Stimulated activated naive CD8-positive, alpha-beta T cell treated with anti-CD3 and anti-CD28 coated beads, Interleukin-15, amount 100 ng/mL, for 72 hours (primary cell): ENCODE measurements at regions not wholly inside any gene's neighbourhood (a gene's known extent, or its start where the extent isn't known, plus 50 kb on each side); places are given as distances from the start of the nearest gene placed in this dataset.

Experiments used
- ATAC-seq: fragments of 150-1000 bp; cut with Tn5 transposase; 2 replicates; pipeline ENCODE4 v1.10.0; 2021; ENCODE audit warnings: mild to moderate bottlenecking, moderate library complexity
- DNase-seq, 2 donors: peaks; one replicate each; pipeline ENCODE4 v3.0.0; 2021 to 2022
- H3K27ac Mint-ChIP-seq, 2 donors: one replicate each; pipeline ENCODE4 v1.8.0; 2022; ENCODE audit warnings: mild to moderate bottlenecking in 2 of 2, mixed read lengths in 2 of 2, moderate library complexity in 2 of 2
- H3K27me3 Mint-ChIP-seq: one replicate; pipeline ENCODE4 v1.8.0; 2022; ENCODE audit warnings: mixed read lengths
- H3K4me1 Mint-ChIP-seq: one replicate; pipeline ENCODE4 v1.8.0; 2022; ENCODE audit warnings: mild to moderate bottlenecking, mixed read lengths
- H3K4me3 Mint-ChIP-seq, 2 donors: one replicate each; pipeline ENCODE4 v1.8.0; 2022; ENCODE audit warnings: mild to moderate bottlenecking in 2 of 2, mixed read lengths in 2 of 2, moderate library complexity in 1 of 2
- H3K9me3 Mint-ChIP-seq, 2 donors: one replicate each; pipeline ENCODE4 v1.8.0; 2022; ENCODE audit warnings: mixed read lengths in 2 of 2

DNA sequence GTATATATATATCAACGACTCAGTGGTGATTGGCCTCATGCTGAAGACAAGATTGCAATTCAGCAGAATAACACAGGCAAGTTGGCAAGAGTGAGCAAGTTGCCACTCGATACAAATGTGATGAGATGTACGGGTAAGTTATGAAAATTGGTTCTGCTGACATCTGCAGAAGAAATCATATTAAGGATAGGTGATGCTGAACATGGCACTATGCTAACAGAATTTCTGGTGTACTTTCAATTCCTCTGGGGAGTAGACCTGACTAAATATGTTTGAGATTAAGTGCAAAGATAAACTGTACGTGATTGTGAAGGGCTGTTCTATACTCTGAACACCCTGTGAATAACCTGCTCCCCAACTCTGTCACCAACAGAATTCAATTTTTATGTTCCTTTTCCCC lies 758.2 kb downstream of the TBC1D32 start:
- no peak overlapping the region for H3K4me3 Mint-ChIP-seq
- H3K27ac Mint-ChIP-seq = no peak overlapping the region
- no peaks in the 10 kb centered on the region for H3K9me3 Mint-ChIP-seq
- no peaks in the 10 kb centered on the region for H3K27me3 Mint-ChIP-seq
- H3K4me1 Mint-ChIP-seq = no peaks in the 10 kb centered on the region
- ATAC-seq (no peak), DNase-seq (no peak)

- no peaks in the 10 kb centered on the region for H3K4me1 Mint-ChIP-seq
- no peak overlapping the region for H3K27ac Mint-ChIP-seq
- no peak overlapping the region for H3K4me3 Mint-ChIP-seq
- ATAC-seq (no peak), DNase-seq (no peak)
- H3K27me3 Mint-ChIP-seq = no peaks in the 10 kb centered on the region
- peaks cover 0 to 5% of the 10 kb centered on the region in 2 donors for H3K9me3 Mint-ChIP-seq
Observed at GRCh38 chr6:120569714-120570113, 764.6 kb downstream of the TBC1D32 start.

GRCh38 chr6:120564779-120565178 lies 769.5 kb downstream of the TBC1D32 start:
- no peak for DNase-seq
- Mint-ChIP-seq H3K4me3 (no peak overlapping the region), H3K27ac (no peak overlapping the region), H3K4me1 (no peaks in the 10 kb centered on the region), H3K27me3 (no peaks in the 10 kb centered on the region), H3K9me3 (peaks cover 0 to 24% of the 10 kb centered on the region in 2 donors)
- ATAC-seq = no peak

GRCh38 chr6:120558294-120558693 lies 776.0 kb downstream of the TBC1D32 start:
- no peak for DNase-seq
- H3K27me3 Mint-ChIP-seq = no peaks in the 10 kb centered on the region
- H3K27ac Mint-ChIP-seq = no peak overlapping the region
- no peaks in the 10 kb centered on the region for H3K4me1 Mint-ChIP-seq
- H3K9me3 Mint-ChIP-seq = peaks cover 0 to 20% of the 10 kb centered on the region in 2 donors
- no peak overlapping the region for H3K4me3 Mint-ChIP-seq
- no peak for ATAC-seq

DNA sequence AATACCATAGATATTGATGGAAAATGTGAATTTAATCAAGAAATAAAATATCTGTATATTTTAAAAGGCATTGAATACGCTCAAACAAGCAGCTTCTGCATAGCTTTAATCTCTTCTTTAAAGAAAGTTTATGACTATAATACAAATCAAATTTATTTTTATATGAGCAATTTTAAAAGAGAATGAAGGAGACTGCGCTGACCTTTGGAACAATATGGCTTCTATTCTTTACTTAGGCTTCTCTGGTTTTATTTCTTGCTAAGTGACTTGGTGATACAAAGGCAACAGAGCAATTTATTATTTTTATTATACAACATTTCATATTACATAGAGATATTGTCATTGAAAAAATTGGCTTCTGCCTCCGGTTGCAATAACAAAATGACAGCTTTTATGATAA lies 776.7 kb downstream of the TBC1D32 start:
- ATAC-seq (no peak), DNase-seq (no peak)
- no peak overlapping the region for H3K27ac Mint-ChIP-seq
- no peaks in the 10 kb centered on the region for H3K4me1 Mint-ChIP-seq
- H3K4me3 Mint-ChIP-seq = no peak overlapping the region
- H3K9me3 Mint-ChIP-seq = peaks cover 0 to 20% of the 10 kb centered on the region in 2 donors
- no peaks in the 10 kb centered on the region for H3K27me3 Mint-ChIP-seq

DNA sequence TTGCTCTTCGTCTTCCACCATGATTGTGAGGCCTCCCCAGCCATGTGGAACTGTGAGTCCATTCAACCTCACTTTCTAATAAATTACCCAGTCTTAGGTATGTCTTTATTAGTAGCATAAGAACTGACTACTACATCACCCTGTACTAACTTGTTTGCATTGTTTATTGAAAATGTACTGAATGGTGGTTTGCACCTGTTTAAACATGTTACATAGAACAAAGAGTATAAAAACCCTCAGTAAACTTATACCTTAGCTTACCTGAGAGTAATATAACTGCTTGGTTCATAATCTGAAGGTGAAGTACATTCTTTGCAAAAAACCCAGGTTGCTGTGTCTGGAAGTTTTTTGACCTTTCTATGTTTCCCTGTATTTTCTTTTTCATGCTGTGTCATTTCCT lies 777.8 kb downstream of the TBC1D32 start:
- Mint-ChIP-seq H3K4me3 (no peak overlapping the region), H3K4me1 (no peaks in the 10 kb centered on the region), H3K27me3 (no peaks in the 10 kb centered on the region), H3K9me3 (peaks cover 0 to 10% of the 10 kb centered on the region in 2 donors), H3K27ac (no peak overlapping the region)
- ATAC-seq = no peak
- no peak for DNase-seq

DNA sequence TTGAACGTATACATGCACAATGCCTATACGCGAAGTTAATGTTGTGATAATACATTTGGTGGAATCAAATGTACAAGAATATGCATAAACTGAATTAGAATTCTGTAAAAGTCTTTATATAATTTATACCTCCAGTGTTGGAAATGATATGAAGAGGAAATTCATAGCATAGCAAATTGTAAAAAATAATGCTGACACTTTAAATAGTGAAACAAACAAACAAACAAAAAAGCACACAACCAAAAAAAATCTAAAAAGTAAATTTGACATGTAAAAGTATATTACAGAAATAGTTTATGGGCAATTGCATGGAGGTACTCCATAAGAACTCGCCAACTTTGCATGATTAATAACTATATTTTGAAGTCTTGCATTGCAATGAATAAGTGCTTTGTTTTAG lies 780.9 kb downstream of the TBC1D32 start:
- ATAC-seq = no peak
- H3K27me3 Mint-ChIP-seq = no peaks in the 10 kb centered on the region
- no peak for DNase-seq
- H3K9me3 Mint-ChIP-seq = no peaks in the 10 kb centered on the region
- H3K4me3 Mint-ChIP-seq = no peak overlapping the region
- no peaks in the 10 kb centered on the region for H3K4me1 Mint-ChIP-seq
- H3K27ac Mint-ChIP-seq = no peak overlapping the region

GRCh38 chr6:120545353-120545752 lies 788.9 kb downstream of the TBC1D32 start:
- no peak for ATAC-seq
- no peaks in the 10 kb centered on the region for H3K9me3 Mint-ChIP-seq
- H3K27ac Mint-ChIP-seq = no peak overlapping the region
- H3K4me1 Mint-ChIP-seq = no peaks in the 10 kb centered on the region
- H3K4me3 Mint-ChIP-seq = no peak overlapping the region
- no peak for DNase-seq
- H3K27me3 Mint-ChIP-seq = no peaks in the 10 kb centered on the region

DNA sequence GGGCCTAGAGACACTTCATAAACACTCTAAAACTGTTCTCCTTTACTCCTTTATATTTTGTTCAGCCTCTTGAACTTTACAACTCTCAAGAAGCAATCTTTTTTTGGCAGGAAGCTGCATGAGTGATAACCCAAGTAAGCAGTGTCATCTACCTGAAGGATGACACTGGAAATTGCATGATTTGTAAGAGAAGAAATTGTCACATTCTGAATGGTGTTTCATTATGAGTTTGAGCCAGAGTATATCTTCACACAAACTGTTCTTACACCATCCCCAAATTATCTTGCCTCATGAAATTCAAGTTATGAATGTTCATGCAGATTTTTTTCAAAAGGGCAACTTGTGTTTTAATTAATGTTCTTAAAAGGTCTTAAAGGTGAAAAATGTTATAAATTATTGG lies 799.3 kb downstream of the TBC1D32 start:
- no peaks in the 10 kb centered on the region for H3K27me3 Mint-ChIP-seq
- H3K4me3 Mint-ChIP-seq = no peak overlapping the region
- no peak for ATAC-seq
- no peaks in the 10 kb centered on the region for H3K4me1 Mint-ChIP-seq
- peaks cover 0 to 5% of the 10 kb centered on the region in 2 donors for H3K9me3 Mint-ChIP-seq
- no peak for DNase-seq
- H3K27ac Mint-ChIP-seq = no peak overlapping the region

GRCh38 chr6:120526576-120526975 lies 807.7 kb downstream of the TBC1D32 start:
- H3K9me3 Mint-ChIP-seq = peaks cover 0 to 7% of the 10 kb centered on the region in 2 donors
- H3K4me1 Mint-ChIP-seq = no peaks in the 10 kb centered on the region
- no peak overlapping the region for H3K4me3 Mint-ChIP-seq
- H3K27me3 Mint-ChIP-seq = no peaks in the 10 kb centered on the region
- DNase-seq = no peak
- ATAC-seq = no peak
- no peak overlapping the region for H3K27ac Mint-ChIP-seq

DNA sequence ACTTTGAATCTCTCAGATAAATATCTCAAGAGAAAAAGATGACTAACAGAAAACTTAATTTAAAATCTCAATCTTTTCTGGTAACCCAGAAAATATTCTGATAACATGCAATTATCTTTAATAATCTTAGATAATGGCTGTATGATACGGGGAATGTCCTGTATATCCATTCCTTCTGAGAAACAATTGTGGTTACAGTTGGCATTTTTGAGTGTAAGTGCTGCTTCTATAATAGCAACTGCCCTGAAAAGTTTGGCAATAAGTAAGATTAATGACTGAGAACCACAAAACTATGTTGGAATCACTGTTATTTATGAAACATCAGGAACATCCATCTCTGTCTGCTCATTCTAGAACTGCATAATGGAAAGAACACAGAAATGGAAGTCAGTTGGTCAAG lies 819.7 kb downstream of the TBC1D32 start:
- Mint-ChIP-seq H3K9me3 (peaks cover 0 to 4% of the 10 kb centered on the region in 2 donors), H3K4me3 (no peak overlapping the region), H3K4me1 (no peaks in the 10 kb centered on the region), H3K27me3 (no peaks in the 10 kb centered on the region), H3K27ac (no peak overlapping the region)
- DNase-seq = no peak
- ATAC-seq = no peak

- no peaks in the 10 kb centered on the region for H3K27me3 Mint-ChIP-seq
- H3K4me3 Mint-ChIP-seq = no peak overlapping the region
- H3K4me1 Mint-ChIP-seq = no peaks in the 10 kb centered on the region
- DNase-seq (no peak), ATAC-seq (no peak)
- H3K9me3 Mint-ChIP-seq = no peaks in the 10 kb centered on the region
- H3K27ac Mint-ChIP-seq = no peak overlapping the region
Observed at GRCh38 chr6:120511712-120512111, 822.6 kb downstream of the TBC1D32 start.

DNA sequence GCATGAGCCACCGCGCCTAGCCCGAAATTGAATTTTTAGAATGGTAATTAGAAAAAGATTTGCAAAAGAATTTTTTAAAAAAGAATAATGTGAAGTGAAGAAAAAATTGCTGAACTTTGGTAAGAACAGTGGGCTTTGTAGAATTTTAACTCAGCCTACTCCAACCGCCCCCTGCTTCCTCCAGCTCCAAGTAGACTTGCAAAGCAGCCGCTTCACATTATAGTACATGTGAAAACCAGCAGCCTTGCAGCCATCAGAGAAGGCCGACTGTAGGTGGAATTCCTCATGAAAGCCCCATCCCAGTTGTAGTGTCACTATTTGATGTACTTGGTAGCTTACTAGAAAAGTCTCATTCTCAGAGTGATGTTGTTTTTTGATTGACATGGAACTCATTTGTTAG lies 835.6 kb downstream of the TBC1D32 start:
- DNase-seq = no peak
- no peaks in the 10 kb centered on the region for H3K27me3 Mint-ChIP-seq
- ATAC-seq = no peak
- H3K4me1 Mint-ChIP-seq = no peaks in the 10 kb centered on the region
- H3K4me3 Mint-ChIP-seq = no peak overlapping the region
- H3K27ac Mint-ChIP-seq = no peak overlapping the region
- H3K9me3 Mint-ChIP-seq = no peaks in the 10 kb centered on the region

- Mint-ChIP-seq H3K27ac (no peak overlapping the region), H3K4me3 (no peak overlapping the region), H3K4me1 (no peaks in the 10 kb centered on the region), H3K27me3 (no peaks in the 10 kb centered on the region), H3K9me3 (no peaks in the 10 kb centered on the region)
- DNase-seq (no peak), ATAC-seq (no peak)
Observed at GRCh38 chr6:120496661-120497060, 837.6 kb downstream of the TBC1D32 start.

DNA sequence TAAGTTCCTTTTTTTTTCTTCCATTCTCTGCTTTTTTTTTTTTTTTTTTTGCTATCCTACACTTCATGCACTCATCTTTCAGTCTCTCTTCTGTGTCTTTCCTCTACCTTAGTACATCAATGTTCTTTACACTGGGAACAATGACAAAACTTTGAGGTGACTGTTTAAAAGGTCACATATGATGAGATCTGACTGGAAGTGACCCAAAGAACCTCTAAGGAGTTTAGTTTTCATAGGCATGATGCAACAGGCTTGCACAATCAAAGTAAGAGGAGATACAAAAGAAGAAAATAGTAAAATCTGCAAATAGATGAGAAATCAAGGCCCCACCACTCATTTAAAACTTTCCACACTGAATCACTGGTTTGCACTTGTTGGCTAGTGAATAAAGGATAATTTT lies 840.8 kb downstream of the TBC1D32 start:
- DNase-seq (no peak), ATAC-seq (no peak)
- Mint-ChIP-seq H3K4me3 (no peak overlapping the region), H3K27me3 (no peaks in the 10 kb centered on the region), H3K9me3 (no peaks in the 10 kb centered on the region), H3K4me1 (no peaks in the 10 kb centered on the region), H3K27ac (no peak overlapping the region)

- H3K4me1 Mint-ChIP-seq = no peaks in the 10 kb centered on the region
- H3K9me3 Mint-ChIP-seq = no peaks in the 10 kb centered on the region
- DNase-seq = no peak
- ATAC-seq = no peak
- no peak overlapping the region for H3K27ac Mint-ChIP-seq
- no peak overlapping the region for H3K4me3 Mint-ChIP-seq
- no peaks in the 10 kb centered on the region for H3K27me3 Mint-ChIP-seq
Observed at GRCh38 chr6:120489941-120490340, 844.3 kb downstream of the TBC1D32 start.

- H3K4me1 Mint-ChIP-seq = no peaks in the 10 kb centered on the region
- no peak overlapping the region for H3K4me3 Mint-ChIP-seq
- ATAC-seq = no peak
- H3K27me3 Mint-ChIP-seq = no peaks in the 10 kb centered on the region
- DNase-seq = no peak
- H3K9me3 Mint-ChIP-seq = peaks cover 0 to 8% of the 10 kb centered on the region in 2 donors
- no peak overlapping the region for H3K27ac Mint-ChIP-seq
Observed at GRCh38 chr6:120484146-120484545, 850.1 kb downstream of the TBC1D32 start.
